GM18498 (cell line): ENCODE measurements at regions not wholly inside any gene's neighbourhood (a gene's known extent, or its start where the extent isn't known, plus 50 kb on each side); places are given as distances from the start of the nearest gene placed in this dataset.

Experiments
- ATAC-seq: cut with Tn5 transposase; IDR thresholded peaks from one replicate; pipeline ENCODE4 v1.9.1; 2021; ENCODE audit warnings: mild to moderate bottlenecking, moderate library complexity; ENCODE audit not compliant: unreplicated experiment

DNA sequence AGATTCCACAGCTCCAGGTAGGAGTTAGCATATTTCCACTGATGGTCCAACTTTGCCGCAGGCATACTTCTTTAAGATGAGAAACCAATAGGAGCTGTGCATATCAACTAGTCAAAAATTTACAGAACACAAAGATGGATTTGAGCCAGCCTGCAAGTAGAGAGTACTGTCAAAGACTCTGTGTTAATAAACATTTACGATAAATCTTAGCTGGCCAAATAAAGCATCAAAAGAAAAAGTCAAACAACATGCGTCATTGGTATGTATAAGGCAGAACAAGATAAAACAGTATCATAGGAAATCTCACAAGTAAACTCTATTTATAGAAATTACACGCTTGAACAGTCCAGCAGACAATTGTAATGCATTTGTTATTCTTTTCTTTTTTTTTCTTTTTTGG is 907.4 kb upstream of the AGA start:
- no peak for ATAC-seq

DNA sequence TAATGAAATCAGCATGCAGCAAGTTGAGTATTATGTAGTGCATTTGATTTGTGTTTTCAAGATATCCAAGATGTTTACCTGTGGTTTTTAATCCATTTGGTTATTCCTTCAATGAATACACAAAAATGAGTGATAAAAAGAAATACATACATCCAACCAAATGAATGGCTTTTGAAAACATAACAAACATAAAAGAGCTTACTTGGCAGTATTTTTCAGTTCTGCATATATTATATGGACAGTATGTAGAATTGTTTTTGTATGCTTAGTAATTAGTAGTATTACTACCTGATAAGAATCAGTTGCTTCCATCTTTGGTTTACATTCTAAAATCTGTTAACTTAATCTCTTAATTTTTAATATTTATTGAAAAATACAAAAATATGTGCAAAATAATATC is 908.9 kb upstream of the AGA start:
- ATAC-seq: no peak

DNA sequence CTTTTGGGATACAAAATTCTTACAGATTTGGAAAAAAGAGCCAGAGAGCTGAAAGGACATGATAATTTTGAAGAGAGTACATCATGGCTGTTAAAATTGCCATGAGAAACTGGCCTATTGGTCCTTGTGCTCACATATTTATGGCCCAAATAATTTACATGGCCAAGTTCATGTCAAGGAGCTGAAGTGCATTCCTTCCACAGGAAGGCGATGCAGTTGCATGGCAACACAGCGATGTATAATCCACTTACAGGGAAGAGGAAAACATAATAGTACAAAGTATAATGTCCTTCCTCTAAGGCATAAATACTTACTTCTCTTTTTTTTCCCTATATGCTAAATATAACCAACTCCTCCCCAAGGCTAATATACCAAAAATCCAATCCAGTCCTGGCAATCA is 914.5 kb upstream of the AGA start:
- ATAC-seq: no peak

DNA sequence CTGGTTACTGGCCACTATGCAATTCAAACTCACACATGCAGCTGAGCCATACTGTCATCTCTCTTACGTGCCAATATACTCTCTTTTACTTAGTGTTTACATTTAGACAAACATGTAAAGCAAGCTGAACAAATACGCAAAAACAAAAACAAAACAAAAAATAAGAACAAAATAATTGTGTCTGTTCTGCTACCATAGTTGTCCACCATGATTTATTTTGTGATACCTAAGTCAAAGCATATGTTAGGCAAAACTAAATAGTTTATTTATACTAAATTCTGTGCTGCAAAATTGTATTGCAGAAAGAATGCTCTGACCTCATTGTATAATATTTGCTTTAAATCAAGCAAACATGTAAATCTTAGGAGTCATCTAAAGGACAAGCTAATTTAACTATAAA is 943.2 kb upstream of the AGA start:
- no peak for ATAC-seq

DNA sequence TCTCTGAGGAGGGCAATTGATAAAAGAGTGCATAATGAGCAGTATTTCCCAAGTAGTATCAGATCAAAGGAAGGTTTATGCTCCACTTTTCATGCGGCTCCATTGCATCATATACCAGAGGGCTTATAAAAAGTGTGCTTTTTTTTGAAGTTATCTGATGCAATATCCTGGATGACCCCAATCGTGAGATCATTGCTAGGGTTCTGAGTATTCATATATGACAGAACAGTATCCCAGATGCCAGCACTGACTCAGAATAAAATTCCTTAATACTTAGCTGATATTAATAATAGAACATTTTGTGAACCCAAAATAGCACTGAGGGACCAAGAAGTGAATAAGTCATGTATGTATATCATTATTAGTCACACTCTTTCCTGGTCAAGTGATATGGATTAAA is 945.5 kb upstream of the AGA start:
- ATAC-seq: no peak

DNA sequence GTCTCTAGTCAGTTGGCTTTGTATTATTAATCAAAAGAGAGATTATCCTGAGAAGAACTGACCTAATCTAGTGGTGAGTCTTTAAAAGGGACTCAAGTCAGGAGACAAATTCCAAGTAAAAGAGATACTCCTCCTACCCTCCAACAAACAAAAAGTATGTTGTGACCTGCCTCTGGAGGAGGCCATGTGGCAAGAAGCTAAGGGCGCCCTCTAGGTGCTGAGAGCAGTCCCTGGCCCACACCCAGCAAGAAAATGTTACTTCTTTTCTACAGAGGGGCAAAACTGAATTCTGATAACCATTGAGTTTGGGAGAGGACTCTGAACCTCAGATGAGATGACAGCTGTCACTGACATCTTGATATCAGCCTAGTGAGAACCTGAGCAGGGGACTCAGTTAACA is 953.6 kb upstream of the AGA start:
- ATAC-seq: no peak

DNA sequence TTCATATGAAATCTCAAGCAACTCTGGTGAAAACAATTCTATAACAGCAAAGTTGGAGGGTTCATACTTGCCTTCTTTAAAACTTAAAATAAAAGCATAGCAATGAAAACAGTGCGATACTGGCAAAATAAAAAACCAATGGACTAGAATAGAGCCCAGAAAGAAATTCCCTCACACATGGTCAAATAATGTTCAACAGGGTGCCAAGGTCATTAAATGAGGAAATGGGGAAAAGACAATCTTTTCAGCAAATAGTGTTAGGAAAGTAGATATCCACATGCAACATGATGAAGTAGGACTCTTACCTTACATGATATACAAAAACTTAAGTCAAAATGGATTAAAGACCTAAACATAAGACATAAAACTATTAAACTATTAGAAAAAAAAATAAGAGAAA is 970.2 kb upstream of the AGA start:
- ATAC-seq: no peak

DNA sequence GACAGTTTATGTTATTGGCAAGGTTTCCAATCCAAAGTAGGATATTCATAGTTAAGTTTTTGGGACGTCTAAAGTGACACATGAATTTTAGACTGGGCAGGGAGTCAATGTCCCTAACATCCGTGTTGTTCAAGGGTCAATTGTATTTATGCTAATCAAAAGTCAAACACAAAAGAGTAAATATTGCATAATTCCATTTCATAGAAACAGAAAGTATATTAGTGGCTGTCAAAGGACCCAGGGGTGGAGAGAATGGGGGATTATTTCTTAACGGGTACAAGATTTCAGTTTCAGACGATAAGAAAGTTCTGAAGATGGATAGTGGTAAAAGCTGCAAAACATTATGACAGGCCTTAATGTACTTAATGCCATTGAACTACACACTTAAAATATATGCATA is 971.8 kb upstream of the AGA start:
- ATAC-seq: no peak

DNA sequence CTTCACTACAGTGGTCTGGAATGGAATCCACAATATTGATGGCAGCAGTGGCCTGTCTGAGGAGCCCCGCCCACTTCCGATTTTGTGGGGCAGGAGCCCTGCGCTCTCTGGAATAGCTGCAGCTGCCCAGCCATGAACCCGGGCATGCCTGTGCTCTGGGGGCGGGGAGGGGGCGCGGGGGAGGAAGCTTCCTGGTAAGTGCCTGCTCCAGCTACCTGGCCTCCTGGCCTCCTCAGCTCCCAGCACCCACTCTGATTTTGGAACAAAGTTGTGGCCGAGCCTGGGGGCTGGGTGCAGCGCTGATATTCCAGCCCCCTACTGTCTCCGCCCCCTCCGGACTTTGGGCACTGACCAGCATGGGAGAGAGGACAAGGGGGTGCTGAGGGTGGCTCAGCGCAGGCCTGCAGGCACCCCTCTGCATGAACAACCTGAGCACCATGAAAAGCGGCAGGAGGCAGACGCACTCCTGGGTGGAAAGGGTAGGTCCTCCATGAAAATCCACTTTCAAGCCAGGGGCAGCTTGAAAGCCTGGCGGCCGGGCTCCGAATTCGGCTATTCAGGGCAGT is 972.7 kb upstream of the AGA start:
- ATAC-seq: no peak

DNA sequence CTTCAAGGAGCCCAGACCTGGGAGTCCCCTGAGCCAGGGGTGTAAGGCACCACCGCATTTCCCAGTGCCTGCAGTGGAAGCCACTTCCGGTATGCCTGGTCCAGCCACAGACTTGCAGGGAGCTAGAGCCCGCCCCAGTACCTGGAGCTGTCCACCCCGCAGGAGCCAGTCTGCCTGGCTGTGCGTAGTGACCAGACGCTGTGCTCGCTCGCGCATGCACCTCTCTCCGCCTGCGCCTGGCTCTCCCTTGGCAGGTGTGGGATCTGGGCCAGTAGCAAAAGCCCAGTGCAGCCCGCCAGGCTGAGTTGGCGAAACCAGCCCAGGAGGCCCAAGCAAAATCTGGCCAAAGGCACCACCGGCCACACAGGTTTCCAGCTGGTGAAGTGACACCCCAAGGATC is 973.7 kb upstream of the AGA start:
- no peak for ATAC-seq

DNA sequence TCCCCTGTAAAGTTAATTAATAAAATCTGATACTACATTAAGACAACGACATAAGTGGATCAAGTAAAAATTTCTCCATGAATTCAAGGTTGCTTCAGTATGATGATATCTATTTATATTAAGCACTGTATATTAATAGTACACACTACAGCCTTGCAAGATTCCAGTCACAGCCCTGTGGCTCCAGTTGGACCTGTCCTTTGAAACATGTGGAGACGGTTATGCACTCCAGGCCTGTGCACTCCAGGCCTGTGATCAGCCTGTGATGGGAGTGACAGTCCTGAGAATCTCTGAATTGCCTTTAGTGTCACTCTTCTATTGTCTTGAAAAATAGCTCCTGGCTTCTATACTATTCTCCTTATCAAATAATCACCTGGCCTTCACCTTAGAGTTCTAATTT is 981.1 kb upstream of the AGA start:
- ATAC-seq: no peak

DNA sequence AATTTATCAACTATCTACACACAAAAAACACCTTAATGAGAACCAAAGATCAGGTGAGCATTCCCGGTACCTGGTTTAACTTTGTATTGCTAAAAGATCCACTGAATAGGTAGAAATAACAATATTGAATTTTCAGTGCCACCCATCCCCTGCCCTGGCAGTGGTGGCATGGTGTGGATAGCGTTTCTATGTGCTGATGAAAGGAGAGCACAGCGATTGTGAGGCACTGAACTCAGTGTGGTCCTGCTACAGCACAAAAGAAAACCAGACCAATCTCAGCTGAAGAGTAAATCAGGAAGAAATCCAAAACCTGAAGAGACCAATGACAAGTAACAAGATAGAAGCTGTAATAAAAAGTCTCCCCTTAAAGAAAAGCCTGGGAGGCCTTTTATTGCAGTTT is 984.6 kb upstream of the AGA start:
- ATAC-seq: no peak

DNA sequence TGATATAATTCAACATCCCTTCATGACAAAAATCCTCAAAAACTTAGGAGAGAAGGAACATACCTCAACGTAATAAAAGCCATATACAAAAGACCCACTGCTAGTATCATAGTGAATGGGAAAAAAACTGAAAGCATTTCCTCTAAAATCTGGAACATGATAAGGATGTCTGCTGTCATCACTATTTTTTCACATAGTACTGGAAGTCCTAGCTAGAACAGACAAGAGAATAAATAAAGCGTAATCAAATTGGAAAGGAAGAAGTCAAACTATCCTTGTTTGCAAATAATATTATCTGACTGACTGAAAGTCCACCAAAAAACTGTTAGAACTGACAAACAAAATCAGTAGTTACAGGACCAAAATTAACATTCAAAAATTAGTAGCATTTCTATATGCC is 985.4 kb upstream of the AGA start:
- ATAC-seq: no peak

DNA sequence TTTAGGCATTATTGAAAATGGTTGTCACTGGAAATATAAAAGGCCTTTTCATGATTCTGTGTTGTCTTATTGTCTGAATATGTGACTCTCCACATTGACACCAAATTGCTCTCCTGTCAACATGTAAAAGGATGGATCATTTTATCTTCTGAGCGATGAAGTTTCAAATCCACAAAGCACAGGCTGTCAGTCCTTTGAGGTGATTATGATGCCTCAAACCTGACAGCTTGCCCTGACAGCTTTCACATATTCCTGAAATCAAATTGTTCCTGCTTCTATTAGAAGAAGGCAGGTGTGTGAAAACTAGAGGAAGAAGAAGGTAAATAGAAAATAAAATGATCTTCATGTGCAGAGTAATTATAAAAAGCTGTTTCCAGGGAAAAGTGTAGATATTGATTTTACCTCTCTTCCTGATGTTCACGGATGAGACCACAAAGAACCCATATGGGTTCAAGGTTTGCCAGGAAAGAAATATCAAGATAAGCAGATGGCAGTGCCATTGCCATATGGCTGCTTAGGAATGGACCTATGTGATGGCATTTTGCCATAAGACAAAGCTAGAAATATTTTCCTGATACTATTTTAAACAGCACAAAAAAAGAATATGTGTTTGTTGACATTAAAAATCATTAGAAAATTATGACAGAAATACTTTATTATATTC is 1006.3 kb upstream of the AGA start:
- ATAC-seq: no peak

DNA sequence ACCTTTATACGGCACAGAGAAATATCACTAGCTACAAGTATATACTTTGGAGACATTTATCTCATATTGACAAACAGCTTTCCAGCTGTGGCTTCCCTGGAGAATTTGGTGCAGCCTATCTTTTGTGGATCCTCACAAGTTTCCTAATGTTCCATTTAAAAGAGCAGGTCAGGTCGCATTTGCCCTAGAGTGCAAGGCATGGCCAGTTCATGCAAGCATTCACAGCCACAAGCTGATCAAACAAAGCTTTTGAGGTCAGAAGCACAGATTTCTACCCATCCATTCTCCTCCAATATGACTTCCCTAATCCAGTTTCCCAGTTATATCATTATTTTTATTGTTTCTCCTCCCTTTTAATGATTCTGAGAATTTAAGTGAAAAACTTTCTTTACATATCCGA is 1008.4 kb upstream of the AGA start:
- no peak for ATAC-seq

DNA sequence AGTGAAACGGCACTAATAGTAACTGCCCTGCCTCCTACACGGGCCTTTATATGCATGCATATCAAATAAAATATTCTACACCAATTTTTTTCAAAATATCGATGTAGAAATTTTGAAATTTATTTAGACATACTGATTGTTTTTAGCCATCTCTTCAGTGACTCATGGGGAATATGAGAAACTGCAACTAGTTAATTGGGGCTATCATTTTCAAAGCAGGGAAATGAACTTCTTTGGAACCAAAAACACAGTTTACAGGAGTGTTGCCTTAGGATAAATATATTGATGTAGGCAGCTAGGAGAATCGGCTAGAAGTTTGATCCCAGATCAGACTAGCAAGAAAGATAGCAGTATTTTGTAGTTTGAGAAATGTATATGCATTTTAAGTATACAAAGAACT is 1010.8 kb upstream of the AGA start:
- ATAC-seq: no peak

DNA sequence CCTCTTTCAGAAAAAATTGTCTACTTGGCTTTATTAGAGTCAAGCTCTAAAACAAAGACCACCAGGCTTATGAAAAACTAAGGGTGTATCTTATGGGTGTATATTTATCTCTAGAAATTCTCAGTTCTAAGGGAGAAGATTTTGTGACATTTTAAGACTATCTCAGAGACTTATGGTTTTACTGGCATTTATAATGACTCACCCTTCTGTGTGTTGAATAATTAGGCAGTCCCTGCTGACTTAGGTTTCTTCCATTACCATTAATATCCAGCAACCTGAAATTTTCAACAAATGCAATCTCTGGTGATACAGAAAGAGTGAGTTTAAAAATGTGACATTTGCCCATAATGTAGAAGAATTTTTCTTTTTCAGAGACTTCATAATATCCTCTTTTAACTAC is 1015.0 kb upstream of the AGA start:
- ATAC-seq: no peak

DNA sequence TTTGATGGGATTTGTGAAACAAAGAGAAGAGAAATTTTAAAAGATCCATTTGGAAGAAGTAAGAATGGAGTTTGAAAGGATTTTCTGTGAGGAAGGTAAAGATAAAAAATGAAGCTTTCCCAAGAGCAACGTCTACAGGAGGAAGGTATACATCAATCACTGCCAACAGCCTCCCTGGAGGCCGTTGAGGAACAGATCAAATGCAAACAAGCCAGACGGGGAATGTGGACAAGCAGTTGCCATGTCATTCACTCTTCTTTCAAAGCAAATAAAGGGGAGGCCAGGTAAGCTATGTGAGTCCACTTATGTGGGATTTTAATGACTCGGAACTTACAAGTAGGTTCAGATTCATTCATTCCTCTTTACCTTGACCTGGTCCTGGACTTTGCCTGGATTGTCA is 1020.5 kb upstream of the AGA start:
- ATAC-seq: no peak

DNA sequence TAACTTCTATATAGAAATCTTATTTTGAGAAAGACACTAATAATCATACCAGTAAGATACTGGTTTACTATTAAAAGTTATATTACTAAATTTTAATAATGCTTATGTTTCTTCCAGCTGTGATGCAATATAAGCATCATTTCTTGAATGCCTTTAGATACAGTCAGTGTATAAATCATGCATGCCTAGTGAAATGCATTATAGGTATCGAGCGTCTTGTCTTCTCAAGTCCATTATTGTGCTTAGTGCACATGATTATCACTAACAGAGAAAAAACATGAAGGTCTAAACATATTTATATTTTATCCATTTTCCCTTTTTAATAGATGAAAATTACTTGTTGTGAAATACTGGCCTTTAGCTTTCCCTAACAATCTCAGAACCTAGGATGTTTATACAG is 1021.5 kb upstream of the AGA start:
- ATAC-seq: no peak

DNA sequence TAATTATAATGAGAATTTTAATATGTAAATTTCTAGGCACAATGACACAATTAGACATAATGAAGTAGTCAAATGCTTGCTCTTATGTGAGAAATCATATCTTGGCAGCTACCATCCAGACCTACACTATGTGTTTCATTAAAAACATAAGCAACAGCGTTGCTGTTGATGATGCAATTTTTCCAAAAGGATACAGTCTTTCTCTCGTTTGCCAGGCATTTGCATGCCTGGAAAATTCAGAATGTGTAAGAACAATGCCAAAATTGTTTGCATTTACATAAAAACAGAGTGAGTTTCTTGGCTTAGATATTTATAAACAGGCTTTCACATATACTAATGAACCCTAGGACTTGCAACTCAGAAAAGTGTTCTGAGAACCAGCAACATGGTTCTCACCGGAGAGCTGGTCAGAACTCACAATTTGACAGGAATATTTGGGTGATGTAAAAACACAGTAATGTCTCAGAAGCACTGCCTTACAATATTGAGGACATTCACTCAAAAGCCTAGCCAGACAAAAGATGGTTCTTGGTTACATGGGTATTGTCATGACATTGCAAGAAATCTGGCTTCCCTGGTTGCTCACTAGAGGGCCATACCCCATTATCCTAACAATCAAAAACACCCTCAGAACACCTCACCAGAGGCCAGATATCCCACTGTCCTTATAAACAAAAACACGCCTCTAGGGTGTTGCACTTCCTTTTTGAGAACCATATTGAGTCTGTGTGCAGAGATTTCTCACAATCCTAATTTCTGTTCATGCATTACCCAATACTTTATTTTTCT is 1029.0 kb upstream of the AGA start:
- no peak for ATAC-seq

DNA sequence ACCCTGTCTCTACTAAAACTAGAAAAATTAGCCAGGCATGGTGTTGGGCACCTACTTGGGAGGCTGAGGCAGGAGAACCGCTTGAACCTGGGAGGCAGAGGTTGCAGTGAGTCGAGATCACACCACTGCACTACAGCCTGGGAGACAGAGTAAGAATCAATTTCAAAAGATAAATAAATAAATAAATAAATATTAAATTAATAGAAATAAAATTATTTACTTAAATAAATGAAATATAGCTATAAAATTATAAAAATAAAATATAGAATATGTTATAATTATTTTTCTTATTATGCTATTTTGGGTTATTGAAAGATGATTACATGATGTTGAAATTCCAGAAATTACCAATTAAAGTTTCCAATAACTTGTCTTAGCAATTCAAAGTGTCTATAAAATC is 1029.8 kb upstream of the AGA start:
- ATAC-seq: no peak

DNA sequence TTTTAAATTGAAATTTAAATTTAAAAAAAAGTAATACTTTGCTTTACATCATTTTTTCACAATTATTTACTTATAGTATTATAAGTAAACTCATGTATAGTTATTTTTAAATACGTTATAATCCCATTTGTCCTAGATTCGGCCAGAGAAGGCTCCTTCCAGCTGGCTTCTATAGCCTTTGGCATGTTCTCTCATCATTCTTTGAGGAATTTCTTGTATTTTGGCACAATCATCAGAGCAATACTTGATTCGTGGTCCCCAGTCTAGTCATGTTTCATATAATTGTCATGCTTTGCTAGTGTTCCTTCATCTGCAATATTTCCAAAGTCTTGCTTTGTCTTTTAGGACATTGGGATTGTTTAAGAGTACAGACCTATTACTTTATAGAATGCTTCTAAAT is 1037.9 kb upstream of the AGA start:
- no peak for ATAC-seq

DNA sequence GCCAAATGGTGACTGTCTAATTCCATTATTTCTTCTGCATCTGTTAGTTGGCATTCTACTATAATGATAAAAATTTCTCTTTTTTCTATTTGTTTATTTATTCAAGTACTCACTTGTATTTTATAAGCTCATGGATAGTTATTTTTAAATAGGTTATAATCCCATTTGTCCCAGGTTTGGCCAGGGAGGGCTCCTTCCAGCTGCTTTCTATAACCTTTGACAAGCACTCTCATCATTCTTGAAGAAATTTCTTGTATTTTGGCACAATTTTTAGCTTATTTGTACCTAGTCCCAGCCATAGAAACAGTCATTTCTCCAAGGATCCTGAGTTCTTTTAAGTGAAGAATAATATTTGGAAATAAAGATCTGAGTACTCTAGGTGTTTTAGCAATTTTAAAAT is 1038.6 kb upstream of the AGA start:
- no peak for ATAC-seq
